Liver (tissue), 7 donors: ENCODE measurements at regions not wholly inside any gene's neighbourhood (a gene's known extent, or its start where the extent isn't known, plus 50 kb on each side); places are given as distances from the start of the nearest gene placed in this dataset.
A peak's percentile ranks its signal among the peaks of the same experiment; 100 is the strongest.

Experiments
- DNase-seq: peaks from one replicate; pipeline ENCODE4 v3.0.0-alpha.2; 2017; ENCODE audit warnings: low spot score
- H3K27ac ChIP-seq, 2 donors: one replicate each; pipeline ENCODE4 v1.7.0; 2013; ENCODE audit warnings: inconsistent platforms in 2 of 2, low read length in 2 of 2, control low read depth in 1 of 2, low read depth in 1 of 2, mild to moderate bottlenecking in 1 of 2
- H3K27me3 ChIP-seq, 4 donors: one replicate each; pipeline versions ENCODE4 v1.6.1 to v1.7.0; 2013; ENCODE audit warnings: low read length in 3 of 4, inconsistent platforms in 1 of 4, mild to moderate bottlenecking in 1 of 4, moderate library complexity in 1 of 4; ENCODE audit not compliant: control insufficient read depth in 4 of 4, insufficient read depth in 4 of 4
- H3K36me3 ChIP-seq, 4 donors: one replicate each; pipeline versions ENCODE4 v1.6.1 to v1.7.0; 2013; ENCODE audit warnings: low read length in 3 of 4, mild to moderate bottlenecking in 3 of 4, low read depth in 1 of 4, moderate library complexity in 1 of 4; ENCODE audit not compliant: control insufficient read depth in 4 of 4, insufficient read depth in 3 of 4
- H3K4me1 ChIP-seq, 4 donors: one replicate each; pipeline versions ENCODE4 v1.6.1 to v1.7.0; 2013; ENCODE audit warnings: low read length in 3 of 4, mild to moderate bottlenecking in 3 of 4, moderate library complexity in 1 of 4; ENCODE audit not compliant: control insufficient read depth in 4 of 4, insufficient read depth in 4 of 4
- H3K4me3 ChIP-seq, 3 donors: one replicate each; pipeline versions ENCODE4 v1.6.1 to v1.7.0; 2013; ENCODE audit warnings: low read length in 3 of 3, control low read depth in 1 of 3, low read depth in 1 of 3, mild to moderate bottlenecking in 1 of 3
- H3K9ac ChIP-seq, 2 donors: one replicate each; pipeline ENCODE4 v1.7.0; 2013; ENCODE audit warnings: low read length in 2 of 2, mild to moderate bottlenecking in 2 of 2, moderate library complexity in 2 of 2, control low read depth in 1 of 2, low read depth in 1 of 2
- H3K9me3 ChIP-seq, 4 donors: one replicate each; pipeline versions ENCODE4 v1.6.1 to v1.7.0; 2013; ENCODE audit warnings: low read length in 3 of 4; ENCODE audit not compliant: control insufficient read depth in 4 of 4
- FOXA1 ChIP-seq: IDR thresholded peaks from 2 replicates; pipeline ENCODE4 v1.6.1; 2016; ENCODE audit warnings: antibody characterized with exemption
- HNF4G ChIP-seq: IDR thresholded peaks from 2 replicates; pipeline ENCODE4 v1.6.1; 2016; ENCODE audit warnings: antibody characterized with exemption
- JUND ChIP-seq, 2 donors: IDR thresholded peaks; 2 replicates each; pipeline ENCODE4 v1.6.1; 2016; ENCODE audit warnings: antibody characterized with exemption in 2 of 2
- NR2F2 ChIP-seq: IDR thresholded peaks from 2 replicates; pipeline ENCODE4 v1.6.1; 2016; ENCODE audit warnings: antibody characterized with exemption
- RAD21 ChIP-seq, 2 donors: IDR thresholded peaks; 2 replicates each; pipeline ENCODE4 v1.6.1; 2016; ENCODE audit warnings: antibody characterized with exemption in 2 of 2, mild to moderate bottlenecking in 2 of 2
- RXRA ChIP-seq, 2 donors: IDR thresholded peaks; 2 replicates each; pipeline ENCODE4 v1.6.1; 2017 to 2018; ENCODE audit warnings: antibody characterized with exemption in 2 of 2, mild to moderate bottlenecking in 1 of 2
- SP1 ChIP-seq: IDR thresholded peaks from 2 replicates; pipeline ENCODE4 v1.6.1; 2018; ENCODE audit warnings: antibody characterized with exemption, mild to moderate bottlenecking
- TAF1 ChIP-seq: conservative IDR thresholded peaks from 2 replicates; pipeline ENCODE4 v1.6.1; 2016; ENCODE audit warnings: antibody characterized with exemption, mild to moderate bottlenecking
- YY1 ChIP-seq: IDR thresholded peaks from 2 replicates; pipeline ENCODE4 v1.6.1; 2016; ENCODE audit warnings: antibody characterized with exemption, mild to moderate bottlenecking
- WGBS: extraction: QIAGEN DNeasy Blood & Tissue Kit; methylation state at CpG from one replicate; pipeline ENCODE4 v1.1.7; 2013; 5-methylcytosine and 5-hydroxymethylcytosine counted together
- TF ChIP-seq, protein P1 (sequence below): IDR thresholded peaks from 2 replicates; pipeline ENCODE4 v1.6.1; 2016; ENCODE audit warnings: antibody characterized with exemption
- TF ChIP-seq, protein P2 (sequence below): IDR thresholded peaks from 2 replicates; pipeline ENCODE4 v1.6.1; 2016; ENCODE audit warnings: antibody characterized with exemption
- TF ChIP-seq, protein P3 (sequence below): IDR thresholded peaks from 2 replicates; pipeline ENCODE4 v1.6.1; 2016; ENCODE audit warnings: antibody characterized with exemption
- TF ChIP-seq, protein P4 (sequence below): IDR thresholded peaks from 2 replicates; pipeline ENCODE4 v1.6.1; 2016; ENCODE audit warnings: antibody characterized with exemption, mild to moderate bottlenecking
- donor health status: healthy.
- donor health status: healthy.
- donor health status: healthy.
- donor health status: healthy.

DNA sequence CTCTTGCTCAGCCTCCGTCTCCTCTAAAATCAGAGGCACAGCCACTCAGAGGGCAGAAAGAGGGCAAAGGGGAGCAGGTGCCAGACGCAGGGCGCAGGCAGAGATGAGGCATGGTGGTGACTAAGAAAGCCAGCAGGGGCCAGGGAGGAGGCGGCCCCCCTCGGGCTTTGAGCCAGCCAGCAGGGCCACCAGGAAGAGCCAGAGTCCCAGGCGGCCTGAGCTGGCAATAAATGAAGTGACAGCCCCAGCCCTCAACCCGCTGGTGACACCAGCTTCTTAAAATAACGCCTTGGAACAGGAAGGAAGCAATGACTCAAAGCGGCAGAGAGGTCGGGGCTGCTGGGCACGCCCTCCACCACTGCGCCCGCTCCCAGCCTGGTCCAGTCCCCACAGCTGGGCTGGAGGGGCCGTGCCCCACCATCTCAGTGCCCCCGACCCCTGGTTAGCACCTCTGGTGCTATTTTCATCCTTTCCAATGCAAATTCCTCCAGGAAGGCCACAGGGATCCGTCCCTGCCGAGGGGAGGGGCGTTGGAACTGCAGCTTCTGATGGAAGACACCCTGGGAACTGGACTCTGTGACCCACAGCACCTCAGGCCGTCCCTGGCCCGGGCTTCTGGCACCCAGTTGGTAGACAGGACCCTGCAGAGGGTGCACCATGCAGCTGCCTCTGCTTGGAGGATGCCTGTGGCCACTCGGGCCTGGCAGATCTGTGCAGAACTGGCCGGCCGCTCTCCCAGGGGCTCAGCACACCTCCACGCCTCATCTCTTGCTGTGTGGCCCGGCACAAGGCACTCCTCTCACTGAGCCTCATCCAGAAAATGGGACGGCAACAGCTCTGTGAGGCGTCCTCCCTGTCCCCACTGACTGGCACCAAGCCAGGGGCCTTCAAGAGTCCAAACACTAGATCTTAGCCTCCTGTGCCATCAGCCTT, 113.7 kb downstream of the NCOR2 start:
- Histone ChIP-seq H3K4me1 (peaks cover 0 to 19% (median 3%) of the 10 kb centered on the region in 4 donors), H3K9me3 (no peaks in the 10 kb centered on the region), H3K27ac (peak overlapping the region; percentile 42 to 55), H3K36me3 (peaks cover 0 to 5% (median under 1%) of the 10 kb centered on the region in 4 donors), H3K27me3 (no peaks in the 10 kb centered on the region), H3K4me3 (no peak overlapping the region), H3K9ac (no peak overlapping the region)
- 67% methylated on average over 27 of the region's 27 CpGs for WGBS
- DNase-seq: no peak
- TF ChIP-seq RXRA (IDR thresholded peaks at IDR 0.05): peak; percentile 21 to 37
- peak; percentile 46 to 47 for TF ChIP-seq RAD21 (IDR thresholded peaks at IDR 0.05)
- peak; percentile 34 to 59 for TF ChIP-seq JUND (IDR thresholded peaks at IDR 0.05)
- TF ChIP-seq, protein P1, sequence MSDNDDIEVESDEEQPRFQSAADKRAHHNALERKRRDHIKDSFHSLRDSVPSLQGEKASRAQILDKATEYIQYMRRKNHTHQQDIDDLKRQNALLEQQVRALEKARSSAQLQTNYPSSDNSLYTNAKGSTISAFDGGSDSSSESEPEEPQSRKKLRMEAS: no peak
- peak; percentile 77 for TF ChIP-seq NR2F2
- TF ChIP-seq SP1: peak; percentile 32

DNA sequence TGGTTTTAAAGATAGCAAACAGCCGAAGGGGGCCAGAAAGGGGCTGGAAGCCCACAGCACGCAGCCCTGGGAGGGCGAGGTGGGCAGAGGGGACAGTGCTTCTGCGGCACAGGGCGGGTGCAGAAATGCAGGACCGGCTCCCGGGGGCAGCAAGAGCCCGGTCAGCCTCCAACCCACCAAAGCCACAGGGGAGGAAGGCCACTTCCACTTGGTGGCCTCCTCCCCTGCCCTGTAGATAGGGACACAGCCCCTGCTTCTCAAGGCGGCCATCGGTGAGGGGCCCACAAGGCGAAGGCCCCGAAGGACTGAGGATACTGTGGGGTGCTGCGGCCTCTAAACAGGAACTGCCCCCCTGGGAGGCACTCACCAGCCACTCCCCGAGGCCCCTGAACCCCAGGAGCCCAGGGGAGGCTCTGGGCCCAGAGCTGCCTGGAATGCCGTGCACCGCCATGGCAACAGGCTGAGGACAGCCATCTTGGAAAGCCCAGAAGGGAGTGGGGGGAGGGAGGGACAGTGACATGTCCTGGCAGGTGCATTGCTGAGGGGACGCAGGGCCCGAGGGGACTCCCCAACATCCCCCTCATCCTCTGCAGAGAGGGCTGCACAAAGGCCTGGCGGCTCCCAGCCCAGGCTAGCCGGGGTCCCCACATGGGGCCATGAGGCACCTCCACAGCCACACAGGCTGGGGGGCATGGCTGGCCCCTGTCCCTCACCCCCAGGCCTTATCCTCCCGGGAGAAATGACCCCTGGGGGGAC, 114.7 kb downstream of the NCOR2 start:
- Histone ChIP-seq H3K4me3 (no peak overlapping the region), H3K27me3 (no peaks in the 10 kb centered on the region), H3K27ac (peak overlapping the region; percentile 42 to 55), H3K4me1 (peaks cover 0 to 19% (median 3%) of the 10 kb centered on the region in 4 donors), H3K36me3 (peaks cover 0 to 5% (median 2%) of the 10 kb centered on the region in 4 donors), H3K9ac (no peak overlapping the region), H3K9me3 (no peaks in the 10 kb centered on the region)
- no peak for DNase-seq
- WGBS: 90% methylated on average over 21 of the region's 21 CpGs
- TF ChIP-seq RXRA (IDR thresholded peaks at IDR 0.05): no peak
- no peak for TF ChIP-seq YY1
- no peak for TF ChIP-seq HNF4G
- TF ChIP-seq TAF1: no peak
- TF ChIP-seq, protein P2, sequence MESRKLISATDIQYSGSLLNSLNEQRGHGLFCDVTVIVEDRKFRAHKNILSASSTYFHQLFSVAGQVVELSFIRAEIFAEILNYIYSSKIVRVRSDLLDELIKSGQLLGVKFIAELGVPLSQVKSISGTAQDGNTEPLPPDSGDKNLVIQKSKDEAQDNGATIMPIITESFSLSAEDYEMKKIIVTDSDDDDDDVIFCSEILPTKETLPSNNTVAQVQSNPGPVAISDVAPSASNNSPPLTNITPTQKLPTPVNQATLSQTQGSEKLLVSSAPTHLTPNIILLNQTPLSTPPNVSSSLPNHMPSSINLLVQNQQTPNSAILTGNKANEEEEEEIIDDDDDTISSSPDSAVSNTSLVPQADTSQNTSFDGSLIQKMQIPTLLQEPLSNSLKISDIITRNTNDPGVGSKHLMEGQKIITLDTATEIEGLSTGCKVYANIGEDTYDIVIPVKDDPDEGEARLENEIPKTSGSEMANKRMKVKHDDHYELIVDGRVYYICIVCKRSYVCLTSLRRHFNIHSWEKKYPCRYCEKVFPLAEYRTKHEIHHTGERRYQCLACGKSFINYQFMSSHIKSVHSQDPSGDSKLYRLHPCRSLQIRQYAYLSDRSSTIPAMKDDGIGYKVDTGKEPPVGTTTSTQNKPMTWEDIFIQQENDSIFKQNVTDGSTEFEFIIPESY: no peak
- TF ChIP-seq, protein P3, sequence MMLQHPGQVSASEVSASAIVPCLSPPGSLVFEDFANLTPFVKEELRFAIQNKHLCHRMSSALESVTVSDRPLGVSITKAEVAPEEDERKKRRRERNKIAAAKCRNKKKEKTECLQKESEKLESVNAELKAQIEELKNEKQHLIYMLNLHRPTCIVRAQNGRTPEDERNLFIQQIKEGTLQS: no peak
- no peak for TF ChIP-seq FOXA1
- TF ChIP-seq, protein P4, sequence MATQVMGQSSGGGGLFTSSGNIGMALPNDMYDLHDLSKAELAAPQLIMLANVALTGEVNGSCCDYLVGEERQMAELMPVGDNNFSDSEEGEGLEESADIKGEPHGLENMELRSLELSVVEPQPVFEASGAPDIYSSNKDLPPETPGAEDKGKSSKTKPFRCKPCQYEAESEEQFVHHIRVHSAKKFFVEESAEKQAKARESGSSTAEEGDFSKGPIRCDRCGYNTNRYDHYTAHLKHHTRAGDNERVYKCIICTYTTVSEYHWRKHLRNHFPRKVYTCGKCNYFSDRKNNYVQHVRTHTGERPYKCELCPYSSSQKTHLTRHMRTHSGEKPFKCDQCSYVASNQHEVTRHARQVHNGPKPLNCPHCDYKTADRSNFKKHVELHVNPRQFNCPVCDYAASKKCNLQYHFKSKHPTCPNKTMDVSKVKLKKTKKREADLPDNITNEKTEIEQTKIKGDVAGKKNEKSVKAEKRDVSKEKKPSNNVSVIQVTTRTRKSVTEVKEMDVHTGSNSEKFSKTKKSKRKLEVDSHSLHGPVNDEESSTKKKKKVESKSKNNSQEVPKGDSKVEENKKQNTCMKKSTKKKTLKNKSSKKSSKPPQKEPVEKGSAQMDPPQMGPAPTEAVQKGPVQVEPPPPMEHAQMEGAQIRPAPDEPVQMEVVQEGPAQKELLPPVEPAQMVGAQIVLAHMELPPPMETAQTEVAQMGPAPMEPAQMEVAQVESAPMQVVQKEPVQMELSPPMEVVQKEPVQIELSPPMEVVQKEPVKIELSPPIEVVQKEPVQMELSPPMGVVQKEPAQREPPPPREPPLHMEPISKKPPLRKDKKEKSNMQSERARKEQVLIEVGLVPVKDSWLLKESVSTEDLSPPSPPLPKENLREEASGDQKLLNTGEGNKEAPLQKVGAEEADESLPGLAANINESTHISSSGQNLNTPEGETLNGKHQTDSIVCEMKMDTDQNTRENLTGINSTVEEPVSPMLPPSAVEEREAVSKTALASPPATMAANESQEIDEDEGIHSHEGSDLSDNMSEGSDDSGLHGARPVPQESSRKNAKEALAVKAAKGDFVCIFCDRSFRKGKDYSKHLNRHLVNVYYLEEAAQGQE: no peak
- TF ChIP-seq SP1: no peak
